Stimulated activated CD4-positive, alpha-beta T cell treated with anti-CD3 and anti-CD28 coated beads, Interleukin-15, amount 100 ng/mL, for 48 hours (primary cell): ENCODE measurements at regions not wholly inside any gene's neighbourhood (a gene's known extent, or its start where the extent isn't known, plus 50 kb on each side); places are given as distances from the start of the nearest gene placed in this dataset.
"Not testable (repeated sequence)": the region's sequence is repeated elsewhere in the genome, so short reads cannot be mapped to it uniquely, and the experiment has no call there.

Experiments
- DNase-seq, 2 donors: peaks; one replicate each; pipeline ENCODE4 v3.0.0-alpha.2; 2020; ENCODE audit warnings: low read depth in 2 of 2

DNA sequence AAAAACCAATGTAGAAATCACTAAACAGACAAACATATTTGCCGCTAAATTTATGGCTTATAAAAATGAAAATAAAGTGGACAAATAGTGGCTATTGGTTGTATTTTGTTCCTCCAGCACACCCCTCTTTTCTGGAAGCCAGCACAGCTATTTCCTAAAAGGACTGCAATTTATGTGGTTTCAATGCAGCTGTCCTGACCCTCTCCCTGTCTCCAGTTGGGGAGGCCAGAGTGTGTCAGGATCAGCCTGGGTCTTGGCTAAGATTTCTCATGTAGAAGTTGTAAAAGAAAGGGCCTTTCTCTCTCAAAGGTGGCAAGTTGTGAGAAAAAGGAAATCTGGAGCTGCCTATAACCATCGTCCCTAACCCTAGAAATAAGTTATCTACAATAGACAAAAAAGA is 165.6 kb downstream of the ALDH8A1 start:
- DNase-seq, result no peak

DNA sequence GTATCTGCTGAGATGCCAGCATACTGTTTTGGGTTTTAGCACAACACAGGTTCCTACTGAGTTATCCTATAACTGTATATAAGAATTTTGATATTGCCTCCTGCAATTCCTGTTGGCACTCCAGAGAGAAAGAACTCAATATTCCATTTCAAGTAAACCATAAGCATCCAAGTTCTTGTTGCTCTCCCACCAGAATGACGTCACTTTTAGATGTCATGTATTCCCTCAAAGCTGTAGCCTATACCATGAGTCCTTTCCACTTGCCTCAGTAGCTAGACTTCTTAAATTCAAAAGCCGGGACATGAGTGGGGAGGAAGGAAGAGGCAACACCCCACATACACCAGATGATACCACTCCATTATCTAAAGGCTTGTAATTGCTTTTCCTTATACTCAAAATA is 171.5 kb downstream of the ALDH8A1 start:
- no peak for DNase-seq

DNA sequence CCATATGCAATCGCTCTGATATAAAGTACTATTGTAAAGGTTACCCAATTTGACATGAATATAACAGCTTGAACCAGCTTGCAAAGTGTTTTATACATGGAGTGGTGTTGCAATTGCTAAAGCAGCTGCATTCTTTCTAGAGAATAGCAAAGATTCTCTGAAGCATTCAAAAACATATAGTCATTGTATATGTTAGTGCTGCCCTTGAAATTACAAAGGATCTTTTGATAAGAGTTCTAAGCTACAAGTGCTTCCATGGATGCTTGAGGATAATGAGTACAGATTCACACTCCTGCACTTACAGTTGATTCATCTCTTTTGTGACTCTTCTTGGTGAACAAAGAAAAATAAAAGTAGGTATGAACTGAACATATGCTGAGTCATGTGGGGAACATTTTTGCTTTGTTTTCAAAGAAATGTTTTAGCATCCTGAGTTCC is 175.7 kb downstream of the ALDH8A1 start:
- DNase-seq, result no peak

DNA sequence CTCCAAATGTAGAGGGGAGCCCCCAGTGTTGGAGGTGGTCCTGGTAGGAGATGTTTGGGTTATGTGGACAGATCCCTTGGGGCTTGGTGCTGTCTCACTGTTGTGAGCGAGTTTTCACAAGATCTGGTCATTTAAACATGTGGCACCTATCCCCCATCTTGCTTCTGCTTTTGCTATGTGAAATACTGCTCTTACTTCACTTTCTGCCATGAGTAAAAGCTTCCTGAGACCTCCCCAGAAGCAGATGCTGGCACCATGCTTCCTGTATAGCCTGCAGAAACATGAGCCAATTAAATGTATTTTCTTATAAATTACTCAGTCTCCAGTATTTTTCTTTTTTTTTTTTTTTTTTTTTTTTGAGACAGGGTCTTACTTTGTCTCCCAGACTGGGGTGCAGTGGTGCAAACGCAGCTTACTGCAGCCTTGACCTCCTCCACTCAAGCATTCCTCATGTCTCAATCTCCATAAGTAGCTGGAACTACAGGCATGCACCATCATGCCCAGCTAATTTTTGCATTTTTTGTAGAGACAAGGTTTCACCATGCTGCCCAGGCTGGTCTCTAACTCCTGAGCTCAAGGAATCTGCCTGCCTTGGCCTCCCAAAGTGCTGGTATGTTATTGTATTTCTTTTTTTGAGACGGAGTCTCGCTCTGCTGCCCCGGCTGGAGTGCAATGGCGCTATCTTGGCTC is 177.1 kb downstream of the ALDH8A1 start:
- no peak for DNase-seq

DNA sequence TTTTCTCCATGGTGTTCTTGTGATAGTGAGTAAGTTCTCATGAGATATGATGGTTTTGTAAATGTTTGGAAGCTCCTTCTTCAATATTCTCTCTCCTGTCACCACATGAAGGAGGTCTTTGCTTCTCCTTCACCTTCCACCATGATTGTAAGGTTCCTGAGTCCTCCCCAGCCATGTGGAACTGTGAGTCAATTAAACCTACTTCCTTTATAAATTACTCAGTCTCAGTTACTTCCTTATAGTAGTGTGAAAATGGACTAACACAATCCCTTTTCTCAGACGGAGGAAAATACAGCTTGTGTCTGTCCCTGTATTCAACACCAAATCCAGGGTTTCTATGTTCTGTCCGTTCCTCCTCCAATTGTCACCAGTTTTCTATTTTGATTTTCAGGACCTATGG is 181.0 kb downstream of the ALDH8A1 start:
- no peak for DNase-seq

GRCh38 chr6:134766497-134766896 is 183.4 kb downstream of the ALDH8A1 start:
- no peak for DNase-seq

GRCh38 chr6:134764741-134765140 is 185.2 kb downstream of the ALDH8A1 start:
- DNase-seq, result no peak

GRCh38 chr6:134763575-134763974 is 186.3 kb downstream of the ALDH8A1 start:
- not testable (repeated sequence) for DNase-seq

GRCh38 chr6:134758621-134759020 is 191.3 kb downstream of the ALDH8A1 start:
- no peak for DNase-seq

DNA sequence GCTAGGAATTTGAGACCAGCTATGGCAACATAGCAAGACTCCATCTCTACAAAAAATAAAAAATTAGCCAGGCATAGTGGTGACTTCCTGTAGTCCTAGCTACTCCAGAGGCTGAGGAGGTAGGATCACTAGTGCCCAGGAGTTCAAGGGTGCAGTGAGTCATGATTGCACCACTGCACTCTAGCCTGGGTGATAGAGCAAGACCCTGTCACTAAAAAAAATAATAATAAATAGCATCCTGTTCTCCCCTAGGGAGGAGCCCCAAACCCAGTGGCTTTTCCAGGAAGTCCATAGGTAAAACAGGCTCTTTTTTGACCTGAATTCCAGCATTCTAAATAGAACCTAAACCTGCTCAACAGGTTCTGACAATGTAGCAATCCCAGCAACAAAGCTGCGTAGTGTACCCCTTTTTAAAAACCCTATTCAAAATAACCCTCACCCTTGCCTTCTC is 192.0 kb downstream of the ALDH8A1 start:
- no peak for DNase-seq

DNA sequence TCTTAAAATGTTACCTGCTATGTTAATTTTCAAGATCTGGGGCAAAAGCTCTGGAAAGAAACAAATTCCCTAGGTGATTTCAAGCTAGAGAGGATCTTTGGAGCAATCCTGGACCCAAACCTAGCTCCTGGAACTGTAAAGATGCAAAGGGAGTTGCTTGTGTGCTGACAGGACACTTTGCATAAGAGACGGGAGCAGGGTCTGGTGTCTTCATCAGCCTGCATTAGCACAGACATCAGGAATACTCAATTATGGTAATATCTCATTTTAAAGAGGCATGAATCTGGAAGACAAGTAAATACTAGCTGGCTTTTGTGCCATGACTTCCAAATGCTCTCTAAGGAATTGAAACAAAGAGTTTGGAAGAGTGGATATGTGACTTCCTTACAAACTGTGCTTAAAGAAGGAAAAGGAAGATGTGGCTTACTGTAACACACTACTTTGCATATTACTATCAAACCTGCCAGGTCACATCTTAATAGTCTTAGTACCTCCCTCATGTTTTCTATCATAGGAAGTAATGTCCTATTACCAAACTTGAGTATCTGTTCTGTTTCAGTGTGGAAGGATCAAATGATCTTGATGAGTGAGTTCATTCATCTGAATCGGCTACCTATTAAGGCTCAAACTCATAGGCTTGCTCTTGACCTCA is 193.4 kb downstream of the ALDH8A1 start:
- no peak for DNase-seq

- no peak for DNase-seq
These were observed 195.7 kb downstream of the ALDH8A1 start for GRCh38 chr6:134754013-134754690.

GRCh38 chr6:134753001-134753400 is 196.9 kb downstream of the ALDH8A1 start:
- no peak for DNase-seq

DNA sequence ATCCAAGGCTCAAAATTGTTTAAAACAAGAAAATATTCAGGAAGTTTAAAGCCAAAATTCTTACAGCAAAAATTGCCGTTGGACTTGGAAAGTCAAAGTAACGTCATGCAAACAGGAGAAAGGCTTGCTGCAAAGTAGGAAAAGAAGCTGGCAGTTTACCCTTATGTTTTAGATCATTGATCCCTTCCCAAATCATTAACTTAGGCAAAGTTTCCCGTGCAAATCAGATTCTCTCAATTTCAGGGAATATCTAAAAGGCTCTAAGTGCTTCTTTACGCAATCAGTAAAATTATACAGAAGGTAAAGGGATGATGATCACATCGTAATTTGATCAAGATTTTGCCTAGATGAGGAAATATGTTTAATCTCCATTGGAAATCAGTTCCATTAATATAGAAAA is 197.5 kb downstream of the ALDH8A1 start:
- DNase-seq, result no peak

DNA sequence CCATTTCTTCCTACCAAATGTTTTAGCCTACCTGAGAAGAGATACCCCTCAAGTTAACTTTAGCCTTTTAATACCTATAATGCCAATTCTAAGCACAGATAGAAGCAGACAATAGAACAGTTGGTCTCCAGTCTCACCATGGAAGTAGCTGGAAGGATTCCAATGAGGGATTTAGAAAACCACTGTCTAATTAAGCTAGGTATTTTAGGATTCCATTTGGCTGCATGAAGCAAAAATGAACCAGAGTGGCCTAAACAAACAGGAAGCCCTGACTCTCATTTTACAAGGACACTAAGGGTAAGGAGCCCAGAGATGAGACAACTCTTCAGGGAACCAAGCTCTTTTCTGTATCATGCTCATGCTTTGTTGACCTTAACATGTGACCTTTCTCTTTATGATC is 199.2 kb downstream of the ALDH8A1 start:
- DNase-seq, result no peak

- DNase-seq, result no peak
These were observed 201.4 kb downstream of the ALDH8A1 start for GRCh38 chr6:134748484-134748883.

- DNase-seq, result not testable (repeated sequence)
These were observed 202.7 kb downstream of the ALDH8A1 start for GRCh38 chr6:134747197-134747596.

DNA sequence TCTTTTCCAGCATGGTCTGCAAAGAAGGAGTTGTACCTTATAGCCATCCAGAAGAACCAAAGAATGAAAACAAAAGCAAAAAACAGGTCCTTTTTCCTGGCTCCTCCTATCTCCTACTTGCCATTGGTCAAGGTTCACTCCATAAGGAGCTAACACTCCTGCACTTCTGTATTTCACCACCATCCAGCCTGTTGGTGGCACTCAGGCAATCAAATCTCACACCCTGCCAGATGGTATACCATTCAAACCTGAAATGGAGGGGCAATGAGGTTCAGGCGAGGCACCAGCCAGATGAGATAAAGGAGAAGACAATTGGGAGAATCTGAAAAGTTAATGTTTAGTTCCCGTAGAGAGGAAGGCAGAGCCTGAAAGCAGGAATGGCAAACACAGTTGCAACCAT is 203.8 kb downstream of the ALDH8A1 start:
- no peak for DNase-seq

GRCh38 chr6:134745192-134745591 is 204.7 kb downstream of the ALDH8A1 start:
- not testable (repeated sequence) for DNase-seq

- DNase-seq, result no peak
These were observed 205.6 kb downstream of the ALDH8A1 start for GRCh38 chr6:134744301-134744700.

GRCh38 chr6:134741200-134741536 is 208.7 kb downstream of the ALDH8A1 start:
- no peak for DNase-seq

GRCh38 chr6:134740473-134741199 is 209.3 kb downstream of the ALDH8A1 start:
- no peak for DNase-seq
